H1 (cell line): ENCODE measurements at regions not wholly inside any gene's neighbourhood (a gene's known extent, or its start where the extent isn't known, plus 50 kb on each side); places are given as distances from the start of the nearest gene placed in this dataset.

Source experiments
- CTCF ChIA-PET: fragments of 300-600 bp; sonication (Branson Sonifier 250); formaldehyde crosslinking; loops from one replicate; lab custom pipeline; 2021; ENCODE audit not compliant: partially characterized antibody; lab: Charles Lee
- POLR2A ChIA-PET: fragments of 300-600 bp; sonication (Branson Sonifier 250); formaldehyde crosslinking; loops from one replicate; lab custom pipeline; 2021; ENCODE audit warnings: inconsistent platforms; ENCODE audit not compliant: partially characterized antibody; lab: Charles Lee
- DNase-seq, 2 experiments: peaks; one replicate each; pipeline versions ENCODE4 v3.0.0 to v3.0.0-alpha.2; 2010 to 2022; ENCODE audit warnings: low spot score in 2 of 2, low read depth in 1 of 2, mixed read lengths in 1 of 2
- FAIRE-seq: peaks from 2 replicates; lab custom pipeline; 2011; peaks lifted over from hg19 to GRCh38; lab: Jason Lieb, UNC
- H2AFZ ChIP-seq: 2 replicates; pipeline ENCODE4 v1.8.1; 2012; ENCODE audit warnings: low read length, inconsistent platforms
- H2AK5ac ChIP-seq: 2 replicates; pipeline ENCODE4 v1.6.1; 2013; ENCODE audit warnings: low read depth, low read length
- H2BK120ac ChIP-seq: replicated peaks from 2 replicates; pipeline ENCODE3; 2013; ENCODE audit warnings: low read depth, low read length, inconsistent platforms
- H2BK12ac ChIP-seq: 2 replicates; pipeline ENCODE4 v1.6.1; 2013; ENCODE audit warnings: low read depth, low read length
- H2BK15ac ChIP-seq: 2 replicates; pipeline ENCODE4 v1.6.1; 2013; ENCODE audit warnings: low read length
- H2BK20ac ChIP-seq: 2 replicates; pipeline ENCODE4 v1.6.1; 2013; ENCODE audit warnings: low read length
- H2BK5ac ChIP-seq: 2 replicates; pipeline ENCODE4 v1.6.1; 2013; ENCODE audit warnings: low read depth, low read length
- H3K14ac ChIP-seq: 2 replicates; pipeline ENCODE4 v1.6.1; 2013; ENCODE audit warnings: inconsistent platforms; ENCODE audit not compliant: insufficient read length
- H3K18ac ChIP-seq: 2 replicates; pipeline ENCODE4 v1.6.1; 2013; ENCODE audit warnings: low read length; ENCODE audit errors: extremely low read depth
- H3K23ac ChIP-seq: 2 replicates; pipeline ENCODE4 v1.6.1; 2013; ENCODE audit warnings: inconsistent platforms; ENCODE audit not compliant: insufficient read length
- H3K23me2 ChIP-seq: 2 replicates; pipeline ENCODE4 v1.6.1; 2013; ENCODE audit warnings: low read depth, low read length
- H3K27ac ChIP-seq: 2 replicates; pipeline ENCODE4 v1.6.1; 2011; ENCODE audit warnings: low read depth, low read length, inconsistent platforms
- H3K27me3 ChIP-seq, 4 experiments: replicated peaks in 1 of 4; 1 replicate in 1 of 4; 2 replicates in 3 of 4; pipeline versions ENCODE4 v1.6.1 to v1.8.1; 2011 to 2013; ENCODE audit warnings: low read length in 3 of 4, mild to moderate bottlenecking in 3 of 4, inconsistent platforms in 2 of 4, mixed read lengths in 2 of 4, moderate library complexity in 1 of 4; ENCODE audit not compliant: control insufficient read depth in 3 of 4, insufficient read depth in 3 of 4; ENCODE audit errors: extremely low read depth in 1 of 4
- H3K36me3 ChIP-seq, 4 experiments: 2 replicates each; pipeline versions ENCODE4 v1.6.1 to v1.8.1; 2011 to 2013; ENCODE audit warnings: mild to moderate bottlenecking in 4 of 4, low read length in 3 of 4, moderate library complexity in 2 of 4, control low read depth in 1 of 4, inconsistent platforms in 1 of 4; ENCODE audit not compliant: insufficient read depth in 4 of 4, control insufficient read depth in 2 of 4
- H3K4ac ChIP-seq: replicated peaks from 2 replicates; pipeline ENCODE3; 2013; ENCODE audit warnings: low read length, low read depth, mixed read lengths, inconsistent platforms; ENCODE audit not compliant: insufficient read length
- H3K4me1 ChIP-seq, 4 experiments: replicated peaks in 1 of 4; 1 replicate in 1 of 4; 2 replicates in 3 of 4; pipeline versions ENCODE4 v1.6.1 to v1.8.1; 2011 to 2013; ENCODE audit warnings: low read length in 3 of 4, inconsistent platforms in 2 of 4, mixed read lengths in 1 of 4; ENCODE audit not compliant: insufficient read depth in 4 of 4, control insufficient read depth in 3 of 4
- H3K4me2 ChIP-seq, 2 experiments: 2 replicates each; pipeline versions ENCODE4 v1.6.1 to v1.8.1; 2011 to 2013; ENCODE audit warnings: low read depth in 2 of 2, low read length in 2 of 2, control low read depth in 1 of 2, inconsistent platforms in 1 of 2, mild to moderate bottlenecking in 1 of 2; ENCODE audit not compliant: insufficient read depth in 1 of 2
- H3K4me3 ChIP-seq, 4 experiments: fragments of 200-600, 300-600 bp in 1 of 4; sonication (generic), shearing (Covaris generic), sonication (Bioruptor Twin) in 1 of 4; 2 replicates each; pipeline versions ENCODE4 v1.5.1 to v1.8.1; 2011 to 2016; ENCODE audit warnings: low read length in 4 of 4, low read depth in 3 of 4, control low read depth in 2 of 4, inconsistent platforms in 2 of 4, mild to moderate bottlenecking in 2 of 4, mixed read lengths in 1 of 4, moderate library complexity in 1 of 4; ENCODE audit not compliant: insufficient read depth in 2 of 4; ENCODE audit errors: extremely low read depth in 1 of 4
- H3K56ac ChIP-seq: replicated peaks from 2 replicates; pipeline ENCODE3; 2013; ENCODE audit warnings: low read depth, mild to moderate bottlenecking, mixed read lengths, low read length, inconsistent platforms; ENCODE audit not compliant: insufficient read length
- H3K79me1 ChIP-seq: 2 replicates; pipeline ENCODE4 v1.6.1; 2013; ENCODE audit warnings: low read depth, low read length, control low read depth
- H3K79me2 ChIP-seq, 2 experiments: 2 replicates each; pipeline versions ENCODE4 v1.6.1 to v1.8.1; 2012 to 2013; ENCODE audit warnings: low read length in 2 of 2, mild to moderate bottlenecking in 2 of 2, inconsistent platforms in 1 of 2; ENCODE audit not compliant: insufficient read depth in 2 of 2, control insufficient read depth in 1 of 2
- H3K9ac ChIP-seq, 4 experiments: replicated peaks in 1 of 4; 1 replicate in 1 of 4; 2 replicates in 3 of 4; pipeline versions ENCODE4 v1.6.1 to v1.8.1; 2011 to 2013; ENCODE audit warnings: low read depth in 3 of 4, low read length in 3 of 4, control low read depth in 2 of 4, mild to moderate bottlenecking in 2 of 4, moderate library complexity in 2 of 4, inconsistent platforms in 1 of 4; ENCODE audit errors: extremely low read depth in 1 of 4
- H3K9me3 ChIP-seq, 2 experiments: 2 replicates each; pipeline versions ENCODE4 v1.6.1 to v1.8.1; 2012 to 2013; ENCODE audit warnings: mild to moderate bottlenecking in 2 of 2, moderate library complexity in 2 of 2, control low read depth in 1 of 2, inconsistent platforms in 1 of 2, low read depth in 1 of 2, low read length in 1 of 2, mixed read lengths in 1 of 2; ENCODE audit not compliant: insufficient read depth in 2 of 2
- H4K20me1 ChIP-seq, 2 experiments: replicated peaks in 1 of 2; 2 replicates each; pipeline versions ENCODE3 to v1.8.1; 2011 to 2013; ENCODE audit warnings: inconsistent platforms in 2 of 2, low read length in 2 of 2, mild to moderate bottlenecking in 1 of 2; ENCODE audit not compliant: insufficient read depth in 2 of 2, control insufficient read depth in 1 of 2
- H4K5ac ChIP-seq: 2 replicates; pipeline ENCODE4 v1.6.1; 2013; ENCODE audit warnings: low read length, low read depth, mixed read lengths, inconsistent platforms; ENCODE audit not compliant: insufficient read length
- H4K8ac ChIP-seq: 2 replicates; pipeline ENCODE4 v1.8.0; 2013; ENCODE audit warnings: mild to moderate bottlenecking, moderate library complexity, low read length, inconsistent platforms; ENCODE audit not compliant: insufficient read depth; ENCODE audit errors: extremely low read depth
- H4K91ac ChIP-seq: replicated peaks from 2 replicates; pipeline ENCODE3; 2013; ENCODE audit warnings: low read length, mixed read lengths, inconsistent platforms; ENCODE audit not compliant: insufficient read length
- ASH2L ChIP-seq: fragments of 200-600, 300-600 bp; sonication (generic); IDR thresholded peaks from one replicate; pipeline ENCODE4 v1.7.1; 2017; ENCODE audit warnings: low read length
- CHD2 ChIP-seq: IDR thresholded peaks from 2 replicates; pipeline ENCODE4 v1.6.1; 2012; ENCODE audit warnings: low read length, improper control_type of control experiment
- E2F6 ChIP-seq: IDR thresholded peaks from 2 replicates; pipeline ENCODE4 v1.6.1; 2012; ENCODE audit warnings: inconsistent platforms
- GABPA ChIP-seq: IDR thresholded peaks from 2 replicates; pipeline ENCODE4 v1.6.1; 2011; ENCODE audit warnings: mild to moderate bottlenecking, low read length, moderate library complexity, borderline replicate concordance; ENCODE audit not compliant: insufficient read depth
- NANOG ChIP-seq: IDR thresholded peaks from 2 replicates; pipeline ENCODE4 v1.6.1; 2011; ENCODE audit warnings: low read length, low read depth, mild to moderate bottlenecking, inconsistent platforms; ENCODE audit not compliant: insufficient read depth, poor library complexity, severe bottlenecking
- POU5F1 ChIP-seq: IDR thresholded peaks from 2 replicates; pipeline ENCODE4 v1.6.1; 2011; ENCODE audit warnings: low read depth, mild to moderate bottlenecking, low read length, moderate library complexity
- RXRA ChIP-seq: IDR thresholded peaks from 2 replicates; pipeline ENCODE4 v1.6.1; 2011; ENCODE audit warnings: low read depth, mild to moderate bottlenecking, low read length, moderate library complexity; ENCODE audit not compliant: insufficient read depth
- SIN3A ChIP-seq, 2 experiments: IDR thresholded peaks in 1 of 2; conservative IDR thresholded peaks in 1 of 2; 2 replicates each; pipeline ENCODE4 v1.6.1; 2011 to 2012; ENCODE audit warnings: low read length in 2 of 2, improper control_type of control experiment in 1 of 2, low read depth in 1 of 2, mild to moderate bottlenecking in 1 of 2
- SIRT6 ChIP-seq: IDR thresholded peaks from one replicate; pipeline ENCODE4 v1.7.1; 2012; ENCODE audit warnings: low read length, inconsistent platforms
- SIX5 ChIP-seq: IDR thresholded peaks from 2 replicates; pipeline ENCODE4 v1.6.1; 2011; ENCODE audit warnings: mild to moderate bottlenecking, low read depth, low read length

GRCh38 chr3:31013843-31014242 lies 119.4 kb upstream of the GADL1 start:
- Histone ChIP-seq H4K20me1 (no peaks in the 10 kb centered on the region), H3K9ac (no peak overlapping the region), H3K56ac (no peak overlapping the region), H3K79me1 (no peaks in the 10 kb centered on the region), H2BK20ac (no peak overlapping the region), H3K4me1 (no peaks in the 10 kb centered on the region), H3K14ac (no peak overlapping the region), H3K4ac (no peak overlapping the region), H3K18ac (no peak overlapping the region), H4K8ac (no peak overlapping the region), H3K23ac (no peak overlapping the region), H3K36me3 (no peaks in the 10 kb centered on the region), H2AK5ac (no peak overlapping the region), H4K5ac (no peak overlapping the region), H2BK120ac (no peak overlapping the region), H3K9me3 (peaks cover 0 to 4% of the 10 kb centered on the region in 2 experiments; a peak in 1 of 4 replicates), H3K27ac (no peak overlapping the region), H3K4me2 (no peak overlapping the region), H3K79me2 (no peaks in the 10 kb centered on the region), H3K27me3 (peaks cover 1 to 32% (median 15%) of the 10 kb centered on the region in 4 experiments; a peak in 6 of 7 replicates), H2BK5ac (no peak overlapping the region), H3K4me3 (no peak overlapping the region), H2BK15ac (no peak overlapping the region), H4K91ac (no peak overlapping the region), H2AFZ (no peak overlapping the region), H3K23me2 (no peaks in the 10 kb centered on the region), H2BK12ac (no peak overlapping the region)
- DNase-seq = no peak
- ChIA-PET CTCF (interaction anchor here (0.6 kb wide), 1 partner anchor 25 kb away, joined by 3 read pairs; no protein-coding TSS in a partner anchor), POLR2A (no interaction called here)
- TF ChIP-seq POU5F1 (no peak), SIRT6 (no peak), RXRA (no peak), E2F6 (no peak), CHD2 (no peak), GABPA (no peak), SIN3A (conservative IDR thresholded peaks at IDR 0.05 in 1 of 2, IDR thresholded peaks at IDR 0.05 in 1 of 2; ENCODE audit: low read depth in 1 of 2, low read length in 2 of 2) (no peak), ASH2L (no peak), SIX5 (no peak), NANOG (no peak)
- FAIRE-seq = no peak
